HepG2 (cell line): ENCODE measurements at regions not wholly inside any gene's neighbourhood (a gene's known extent, or its start where the extent isn't known, plus 50 kb on each side); places are given as distances from the start of the nearest gene placed in this dataset.

Experiments used
- MTA3 ChIP-seq: sonication (generic); formaldehyde crosslinking; IDR thresholded peaks from 2 replicates; pipeline ENCODE4 v1.4.0; 2020; ENCODE audit warnings: missing genetic modification reagents
- SKI ChIP-seq: fragments of 450-650 bp; IDR thresholded peaks from one replicate; pipeline ENCODE4 v1.6.1; 2018; ENCODE audit warnings: mild to moderate bottlenecking; ENCODE audit not compliant: partially characterized antibody
- ZNF292 ChIP-seq: sonication (generic); formaldehyde crosslinking; IDR thresholded peaks from 2 replicates; pipeline ENCODE4 v1.8.1; 2022; ENCODE audit warnings: mild to moderate bottlenecking, low read depth, missing genetic modification reagents, borderline replicate concordance
- ZSCAN21 ChIP-seq: sonication (generic); formaldehyde crosslinking; IDR thresholded peaks from 2 replicates; pipeline ENCODE4 v1.8.0; 2022; ENCODE audit warnings: mild to moderate bottlenecking, missing genetic modification reagents, moderate library complexity, borderline replicate concordance
- TF ChIP-seq, protein P1 (sequence below): sonication (generic); formaldehyde crosslinking; IDR thresholded peaks from 2 replicates; pipeline ENCODE4 v1.5.0; 2020; ENCODE audit warnings: mild to moderate bottlenecking, missing genetic modification reagents, moderate library complexity

DNA sequence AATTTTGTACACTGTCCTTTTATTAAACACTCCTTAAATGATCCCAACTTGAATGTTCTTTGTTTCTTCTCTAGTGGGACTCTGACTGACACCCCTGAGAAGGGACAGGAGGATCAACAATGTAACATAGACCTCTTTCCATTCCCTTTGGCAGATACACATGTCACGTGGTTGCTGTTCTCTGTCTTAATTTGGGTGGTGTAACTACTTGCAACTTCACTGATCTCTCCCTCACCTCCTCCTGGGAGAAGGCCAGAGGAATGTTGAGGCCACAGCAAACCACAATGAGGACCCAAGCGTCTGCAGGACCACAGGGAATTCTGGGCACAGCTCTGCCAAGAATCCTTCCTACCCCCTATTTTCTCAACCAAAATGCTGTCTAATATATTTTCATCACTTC lies 205.6 kb downstream of the RTP5 start:
- TF ChIP-seq ZSCAN21 (CRISPR knock-in tag) = no peak
- TF ChIP-seq SKI = no peak
- TF ChIP-seq MTA3 (CRISPR knock-in tag) = no peak
- TF ChIP-seq ZNF292 (CRISPR knock-in tag) = no peak
- TF ChIP-seq, protein P1, sequence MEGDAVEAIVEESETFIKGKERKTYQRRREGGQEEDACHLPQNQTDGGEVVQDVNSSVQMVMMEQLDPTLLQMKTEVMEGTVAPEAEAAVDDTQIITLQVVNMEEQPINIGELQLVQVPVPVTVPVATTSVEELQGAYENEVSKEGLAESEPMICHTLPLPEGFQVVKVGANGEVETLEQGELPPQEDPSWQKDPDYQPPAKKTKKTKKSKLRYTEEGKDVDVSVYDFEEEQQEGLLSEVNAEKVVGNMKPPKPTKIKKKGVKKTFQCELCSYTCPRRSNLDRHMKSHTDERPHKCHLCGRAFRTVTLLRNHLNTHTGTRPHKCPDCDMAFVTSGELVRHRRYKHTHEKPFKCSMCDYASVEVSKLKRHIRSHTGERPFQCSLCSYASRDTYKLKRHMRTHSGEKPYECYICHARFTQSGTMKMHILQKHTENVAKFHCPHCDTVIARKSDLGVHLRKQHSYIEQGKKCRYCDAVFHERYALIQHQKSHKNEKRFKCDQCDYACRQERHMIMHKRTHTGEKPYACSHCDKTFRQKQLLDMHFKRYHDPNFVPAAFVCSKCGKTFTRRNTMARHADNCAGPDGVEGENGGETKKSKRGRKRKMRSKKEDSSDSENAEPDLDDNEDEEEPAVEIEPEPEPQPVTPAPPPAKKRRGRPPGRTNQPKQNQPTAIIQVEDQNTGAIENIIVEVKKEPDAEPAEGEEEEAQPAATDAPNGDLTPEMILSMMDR (CRISPR knock-in tag) = no peak
